Stimulated activated CD4-positive, alpha-beta T cell treated with anti-CD3 and anti-CD28 coated beads, Interleukin-1b, Interleukin-23, amount 100 ng/mL, for 1 hour (primary cell): ENCODE measurements at regions not wholly inside any gene's neighbourhood (a gene's known extent, or its start where the extent isn't known, plus 50 kb on each side); places are given as distances from the start of the nearest gene placed in this dataset.

Experiments used
- DNase-seq, 2 donors: peaks; one replicate each; pipeline ENCODE4 v3.0.0-alpha.2; 2020; ENCODE audit warnings: low read depth in 2 of 2

DNA sequence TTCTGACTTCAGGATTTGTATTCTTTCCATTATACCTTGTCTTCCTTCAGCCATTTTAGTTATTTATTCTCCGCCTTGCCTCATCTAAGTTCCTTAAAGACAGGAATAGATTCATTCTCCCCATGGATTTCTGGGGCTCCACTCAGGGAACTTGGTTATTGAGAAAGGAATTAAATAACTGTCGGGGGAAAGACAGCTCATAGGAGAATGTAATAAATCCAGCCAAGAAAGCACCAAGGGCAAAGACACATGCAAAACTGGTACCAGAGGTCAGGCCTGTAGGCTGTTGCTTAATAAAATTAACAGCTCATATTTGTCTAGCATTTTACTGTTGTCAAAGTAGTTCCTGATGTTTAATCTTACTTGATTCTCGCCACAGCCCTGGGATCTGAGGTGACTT is 357.2 kb downstream of the TMEM38B start:
- DNase-seq = no peak

DNA sequence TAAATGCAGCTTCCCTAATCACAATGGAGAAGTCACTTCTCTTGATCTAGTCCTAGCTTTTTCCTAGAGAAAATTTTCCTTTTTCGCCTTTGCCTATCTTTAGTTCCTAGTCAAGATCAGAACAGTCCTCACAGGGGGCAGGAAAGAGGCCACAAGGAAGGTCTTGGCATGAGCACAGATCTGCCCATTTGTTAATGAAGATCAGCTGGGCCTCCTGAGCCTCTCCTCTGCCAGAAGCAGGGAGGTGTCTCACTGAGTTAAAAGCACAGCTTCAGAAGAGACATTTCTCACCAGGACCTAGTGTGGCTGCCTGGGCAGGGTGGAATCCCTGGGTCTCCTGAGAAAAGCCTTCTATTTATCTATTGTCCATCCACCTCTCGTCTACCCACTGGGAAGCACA is 357.8 kb downstream of the TMEM38B start:
- no peak for DNase-seq

DNA sequence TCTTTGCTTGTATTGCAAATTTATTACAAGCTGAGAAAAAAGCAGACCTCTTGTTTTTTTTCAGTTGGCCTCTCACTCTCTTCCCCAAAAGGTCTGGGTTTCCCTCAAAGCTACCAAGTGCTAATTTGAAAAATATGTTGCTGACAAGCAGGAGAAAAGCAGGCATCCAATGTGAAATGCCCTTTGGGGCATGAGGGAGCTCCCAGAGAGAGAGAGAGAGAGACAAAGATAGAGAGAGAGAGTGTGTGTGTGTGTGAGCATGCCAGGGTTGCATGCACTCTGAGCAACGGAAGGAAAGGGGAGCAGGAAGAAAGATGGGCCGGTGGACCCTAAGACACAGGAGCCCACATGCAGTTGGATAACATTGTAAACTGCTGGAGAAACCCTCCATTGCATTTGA is 358.4 kb downstream of the TMEM38B start:
- DNase-seq = no peak

DNA sequence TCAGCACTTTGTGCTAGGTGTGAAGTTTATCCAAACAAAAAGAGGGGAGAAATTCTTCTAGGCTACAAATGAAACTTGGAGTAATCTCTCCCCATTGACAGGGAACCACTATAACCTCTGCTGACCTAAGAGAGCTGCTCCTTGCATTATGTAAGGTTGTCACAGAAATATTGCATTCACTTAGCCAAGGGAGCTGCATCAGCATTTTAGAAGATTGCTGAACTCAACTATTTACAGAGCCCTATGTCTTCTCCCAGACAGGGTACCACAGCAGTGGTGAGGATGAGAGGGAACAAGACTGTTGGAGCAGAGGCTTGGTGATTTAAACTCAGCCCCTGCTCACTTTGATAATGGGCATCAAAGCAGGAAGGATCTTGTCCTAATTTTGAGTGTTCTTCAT is 362.0 kb downstream of the TMEM38B start:
- no peak for DNase-seq

GRCh38 chr9:106058460-106058859 is 364.1 kb downstream of the TMEM38B start:
- no peak for DNase-seq

GRCh38 chr9:106059886-106060285 is 365.5 kb downstream of the TMEM38B start:
- no peak for DNase-seq

DNA sequence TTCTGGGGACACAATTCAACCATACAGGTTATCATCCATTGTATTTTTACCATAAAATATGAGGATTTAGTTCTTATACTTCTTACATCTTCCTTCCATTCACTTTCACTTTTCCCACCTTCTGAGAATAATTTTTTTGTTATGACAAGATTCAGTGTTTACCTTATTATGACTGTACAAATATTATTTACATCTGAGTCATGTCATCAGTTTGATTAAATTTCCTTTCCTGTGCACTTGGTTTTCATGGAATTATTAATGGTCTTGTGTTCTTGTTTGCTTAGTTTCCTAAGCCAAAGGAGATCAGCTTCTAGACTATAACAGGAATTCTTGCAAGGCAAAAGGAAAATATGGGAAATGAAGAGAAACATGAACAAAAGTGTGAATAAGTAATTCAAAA is 366.5 kb downstream of the TMEM38B start:
- no peak for DNase-seq

GRCh38 chr9:106062250-106062649 is 367.9 kb downstream of the TMEM38B start:
- no peak for DNase-seq

GRCh38 chr9:106065136-106065535 is 370.8 kb downstream of the TMEM38B start:
- no peak for DNase-seq

- DNase-seq = no peak
Observed at GRCh38 chr9:106065579-106066214, 371.4 kb downstream of the TMEM38B start.

- no peak for DNase-seq
Observed at GRCh38 chr9:106066940-106067524, 372.7 kb downstream of the TMEM38B start.

DNA sequence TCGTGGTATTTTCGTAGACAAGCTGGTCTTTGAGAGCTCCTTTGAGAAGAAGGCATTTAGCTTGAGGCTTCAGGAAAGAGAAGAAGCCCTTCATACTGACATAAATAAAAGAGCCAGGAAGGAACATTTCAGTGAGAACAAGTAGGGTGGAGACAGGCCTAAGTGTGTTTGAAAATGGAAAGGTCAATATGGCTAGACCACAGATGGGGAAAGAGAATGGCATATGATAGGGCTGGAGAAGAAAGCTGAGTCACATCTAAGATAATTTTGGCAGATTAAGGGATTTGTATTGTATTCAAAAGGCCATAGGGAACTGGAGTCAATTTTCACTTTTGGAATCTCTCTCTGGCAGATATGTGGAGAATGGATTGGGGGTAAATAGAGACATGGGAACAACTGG is 374.9 kb downstream of the TMEM38B start:
- no peak for DNase-seq

GRCh38 chr9:106072421-106072820 is 378.1 kb downstream of the TMEM38B start:
- no peak for DNase-seq

- no peak for DNase-seq
Observed at GRCh38 chr9:106074006-106074405, 379.7 kb downstream of the TMEM38B start.

DNA sequence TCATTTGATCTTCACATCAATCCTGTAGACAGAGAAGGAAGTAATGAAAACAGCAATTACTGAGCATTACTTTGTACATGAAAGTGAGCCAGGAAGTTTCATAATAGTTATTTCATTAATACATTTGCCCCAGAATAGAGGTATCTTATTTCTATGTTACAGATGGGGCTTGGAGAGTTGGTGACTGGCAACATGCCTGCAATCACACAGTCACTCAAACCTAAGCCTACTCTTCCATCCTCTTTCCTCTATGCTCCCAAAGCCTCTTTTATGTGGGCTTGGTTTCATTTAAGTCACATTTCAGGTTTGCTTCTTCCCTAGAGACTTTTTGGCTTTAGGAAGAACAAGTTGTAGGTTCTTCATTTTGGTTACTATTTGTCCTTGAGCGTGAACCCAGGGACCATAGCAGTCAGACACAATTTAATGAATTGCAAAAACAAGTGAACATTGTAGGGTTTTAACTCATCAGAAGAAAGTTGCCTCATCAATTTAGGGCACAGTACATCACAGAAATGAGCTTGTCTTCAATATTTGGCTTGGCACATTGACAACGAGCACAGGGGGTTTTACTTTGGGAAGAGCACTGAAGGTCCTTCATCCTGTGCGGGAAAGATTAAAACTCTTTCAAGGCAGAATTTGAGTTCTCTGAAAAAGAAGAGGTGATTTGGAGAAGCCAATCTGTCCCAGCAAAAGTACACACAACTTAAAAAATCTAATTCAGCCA is 381.1 kb downstream of the TMEM38B start:
- no peak for DNase-seq

- no peak for DNase-seq
Observed at GRCh38 chr9:106075960-106076327, 381.6 kb downstream of the TMEM38B start.

DNA sequence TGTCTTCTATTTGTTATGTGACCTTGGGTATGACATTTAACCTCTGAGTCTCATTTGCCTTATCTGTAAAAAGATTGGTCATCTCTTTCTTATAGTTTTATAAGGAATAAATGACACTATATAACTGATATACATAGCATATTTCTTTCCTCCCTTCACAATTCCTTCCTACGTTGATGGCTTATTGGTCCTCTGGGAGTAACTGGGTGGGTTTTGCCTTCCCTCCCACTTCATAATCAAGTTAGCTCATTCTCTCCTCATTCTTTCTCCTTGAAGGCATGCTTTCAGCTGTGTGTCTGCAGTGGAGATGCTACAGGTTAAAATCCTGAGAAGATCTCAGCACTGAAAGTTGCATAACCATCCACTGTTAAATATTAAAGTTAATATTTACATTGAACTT is 382.4 kb downstream of the TMEM38B start:
- no peak for DNase-seq

GRCh38 chr9:106077731-106078130 is 383.4 kb downstream of the TMEM38B start:
- no peak for DNase-seq

GRCh38 chr9:106082621-106083020 is 388.3 kb downstream of the TMEM38B start:
- DNase-seq = no peak

DNA sequence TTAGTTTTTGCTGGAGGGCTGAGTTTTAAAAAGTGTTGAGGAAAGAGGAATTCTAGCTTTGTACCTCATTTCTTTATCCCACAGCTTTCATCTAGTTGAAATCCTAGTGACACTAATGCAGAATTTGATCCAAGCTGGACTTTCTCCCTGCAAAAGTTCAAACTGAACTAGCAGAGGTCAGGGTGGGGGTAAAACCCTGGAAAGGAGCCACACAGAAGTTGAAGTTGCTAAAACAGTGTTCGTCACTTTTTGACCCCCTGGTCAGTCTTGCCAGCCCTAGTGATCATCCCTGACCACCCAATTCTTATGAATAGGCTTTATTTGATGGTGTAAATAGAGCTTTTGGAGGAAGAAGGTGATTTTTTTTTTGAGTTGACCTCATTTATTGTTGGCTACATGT is 390.4 kb downstream of the TMEM38B start:
- DNase-seq = no peak

GRCh38 chr9:106085479-106085878 is 391.1 kb downstream of the TMEM38B start:
- no peak for DNase-seq

DNA sequence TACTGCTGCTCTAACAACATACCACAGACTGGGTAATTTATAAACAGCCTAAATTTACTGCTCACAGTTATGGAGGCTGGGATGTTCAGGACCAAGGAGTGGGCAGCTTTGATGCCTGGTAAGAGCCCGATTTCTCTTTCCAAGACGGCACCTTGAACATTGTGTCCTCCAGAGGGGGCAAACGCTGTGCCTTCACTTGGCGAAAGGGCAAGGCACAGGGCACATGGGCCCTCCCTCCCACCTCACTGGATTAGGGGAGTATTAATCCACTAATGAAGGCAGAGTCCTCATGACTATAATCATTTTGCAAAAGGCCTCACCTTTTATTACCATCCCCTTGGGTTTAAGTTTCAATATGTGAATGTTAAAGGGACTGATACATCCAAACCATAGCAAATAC is 397.7 kb downstream of the TMEM38B start:
- DNase-seq = no peak

- DNase-seq = no peak
Observed at GRCh38 chr9:106102821-106103220, 408.5 kb downstream of the TMEM38B start.
